KMS-11 (cell line): ENCODE measurements at regions not wholly inside any gene's neighbourhood (a gene's known extent, or its start where the extent isn't known, plus 50 kb on each side); places are given as distances from the start of the nearest gene placed in this dataset.

Experiments
- H2AFZ ChIP-seq: fragments of 200-600 bp; sonication (generic); 2 replicates; pipeline ENCODE4 v1.6.1; 2016; ENCODE audit warnings: antibody characterized with exemption, mixed run types, low read depth
- H3K27ac ChIP-seq: fragments of 200-600 bp; sonication (generic); 2 replicates; pipeline ENCODE4 v1.6.1; 2016; ENCODE audit warnings: mild to moderate bottlenecking, mixed run types
- H3K27me3 ChIP-seq: fragments of 200-600 bp; sonication (generic); 2 replicates; pipeline ENCODE4 v1.6.1; 2017; ENCODE audit warnings: mild to moderate bottlenecking, low read depth, mixed run types, moderate library complexity; ENCODE audit not compliant: insufficient read depth
- H3K36me3 ChIP-seq: fragments of 200-600 bp; sonication (generic); 2 replicates; pipeline ENCODE4 v1.6.1; 2017; ENCODE audit warnings: mild to moderate bottlenecking, mixed run types; ENCODE audit not compliant: insufficient read depth
- H3K4me1 ChIP-seq: fragments of 200-600 bp; sonication (generic); 2 replicates; pipeline ENCODE4 v1.6.1; 2016; ENCODE audit warnings: mild to moderate bottlenecking, low read depth, mixed run types; ENCODE audit not compliant: poor library complexity, severe bottlenecking
- H3K4me2 ChIP-seq: fragments of 200-600 bp; sonication (generic); 2 replicates; pipeline ENCODE4 v1.7.0; 2016; ENCODE audit warnings: mild to moderate bottlenecking, mixed run types
- H3K4me3 ChIP-seq: fragments of 200-600 bp; sonication (generic); IDR thresholded peaks from 2 replicates; pipeline ENCODE4 v1.6.1; 2017; ENCODE audit warnings: low read depth, low read length, mixed read lengths; ENCODE audit not compliant: insufficient read depth
- H3K79me2 ChIP-seq: fragments of 200-600 bp; sonication (generic); 2 replicates; pipeline ENCODE4 v1.6.1; 2016; ENCODE audit warnings: low read depth, mixed run types; ENCODE audit not compliant: insufficient read depth
- H3K9ac ChIP-seq: fragments of 200-600 bp; sonication (generic); 2 replicates; pipeline ENCODE4 v1.6.1; 2016; ENCODE audit warnings: mild to moderate bottlenecking, mixed run types
- H4K20me1 ChIP-seq: fragments of 200-600 bp; sonication (generic); 2 replicates; pipeline ENCODE4 v1.6.1; 2016; ENCODE audit warnings: mild to moderate bottlenecking, mixed run types; ENCODE audit not compliant: insufficient read depth
- CTCF ChIP-seq: fragments of 200-600 bp; sonication (generic); conservative IDR thresholded peaks from 2 replicates; pipeline ENCODE4 v1.6.1; 2017; ENCODE audit warnings: low read depth, mild to moderate bottlenecking, antibody characterized with exemption, low read length, moderate library complexity, mixed read lengths

DNA sequence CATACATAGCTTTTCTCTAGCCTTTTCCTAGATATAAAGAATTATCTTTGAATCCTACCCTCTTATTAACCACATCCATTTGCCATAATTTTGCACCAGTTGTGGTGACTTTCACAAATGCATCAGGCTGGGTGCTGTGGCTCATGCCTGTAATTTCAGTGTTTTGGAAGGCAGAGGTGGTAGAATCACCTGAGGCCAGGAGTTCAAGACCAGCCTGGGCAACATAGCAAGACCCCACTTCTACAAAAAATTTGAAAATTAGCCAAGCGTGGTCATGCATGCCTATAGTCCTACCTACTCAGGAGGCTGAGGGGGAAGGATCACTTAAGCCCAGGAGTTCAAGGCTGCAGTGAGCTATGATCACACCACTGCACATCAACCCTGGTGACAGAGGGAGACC is 672.4 kb upstream of the CHAC2 start:
- TF ChIP-seq CTCF, result no peak
- Histone ChIP-seq H3K27me3 (no peaks in the 10 kb centered on the region), H2AFZ (no peak overlapping the region), H3K4me3 (no peak overlapping the region), H3K27ac (no peak overlapping the region), H3K79me2 (no peaks in the 10 kb centered on the region), H3K9ac (no peak overlapping the region), H3K4me1 (no peaks in the 10 kb centered on the region), H3K36me3 (no peaks in the 10 kb centered on the region), H4K20me1 (no peaks in the 10 kb centered on the region), H3K4me2 (no peak overlapping the region)

GRCh38 chr2:53093355-53093754 is 674.2 kb upstream of the CHAC2 start:
- Histone ChIP-seq H3K79me2 (no peaks in the 10 kb centered on the region), H2AFZ (no peak overlapping the region), H3K4me3 (no peak overlapping the region), H3K4me1 (no peaks in the 10 kb centered on the region), H4K20me1 (no peaks in the 10 kb centered on the region), H3K36me3 (no peaks in the 10 kb centered on the region), H3K9ac (no peak overlapping the region), H3K4me2 (no peak overlapping the region), H3K27ac (no peak overlapping the region), H3K27me3 (no peaks in the 10 kb centered on the region)
- no peak for TF ChIP-seq CTCF

DNA sequence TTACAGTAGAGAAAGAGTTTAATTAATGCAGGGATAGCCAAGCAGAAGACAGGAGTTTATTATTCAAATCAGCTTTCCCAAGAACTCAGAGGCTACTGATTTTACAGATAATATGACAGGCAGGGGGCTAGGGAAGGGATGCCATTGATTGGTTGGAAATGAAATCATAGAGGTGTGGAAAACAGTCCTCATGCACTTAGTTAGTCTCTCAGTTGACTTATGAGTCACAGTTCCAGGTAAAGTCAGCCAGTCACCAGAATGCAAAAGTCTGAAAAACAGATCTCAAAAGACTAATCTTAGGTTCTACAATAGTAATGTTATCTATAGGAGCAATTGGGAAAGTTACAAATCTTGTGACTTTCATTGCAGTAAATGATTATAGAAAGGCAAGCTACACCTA is 676.4 kb upstream of the CHAC2 start:
- H3K4me2 ChIP-seq, result no peak overlapping the region

DNA sequence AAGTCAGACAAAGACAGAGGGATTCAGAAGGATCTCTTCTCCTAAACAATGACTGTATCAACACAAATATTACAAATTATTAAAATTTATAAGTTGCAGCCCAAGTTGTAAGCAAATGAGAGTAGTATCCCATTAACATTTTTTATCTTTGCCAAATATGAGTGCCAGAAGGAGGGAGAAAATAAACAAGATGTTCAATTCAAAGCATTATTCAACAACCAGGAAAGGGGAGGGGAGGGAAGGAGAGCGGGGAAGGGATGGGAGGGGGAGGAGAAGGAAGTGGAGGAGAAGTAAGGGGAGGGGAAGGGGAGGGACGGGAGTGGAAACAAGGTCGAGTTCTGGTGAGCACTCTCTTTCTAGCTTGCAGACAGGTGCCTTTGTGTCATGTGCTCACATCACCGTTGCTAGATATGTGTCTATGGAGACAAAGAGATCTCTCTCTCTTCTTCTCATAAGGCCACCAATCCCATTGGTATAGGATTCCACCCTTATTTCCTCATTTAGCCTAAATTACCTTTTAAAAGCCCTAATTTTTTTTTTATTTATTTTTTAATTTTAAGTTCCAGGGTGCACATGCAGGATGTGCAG is 679.6 kb upstream of the CHAC2 start:
- H3K4me2 ChIP-seq, result no peak overlapping the region
- no peak overlapping the region for H3K4me3 ChIP-seq
- no peaks in the 10 kb centered on the region for H3K36me3 ChIP-seq
- no peaks in the 10 kb centered on the region for H3K79me2 ChIP-seq
- no peaks in the 10 kb centered on the region for H4K20me1 ChIP-seq
- no peak for TF ChIP-seq CTCF
- no peak overlapping the region for H3K27ac ChIP-seq
- no peaks in the 10 kb centered on the region for H3K27me3 ChIP-seq
- no peak overlapping the region for H3K9ac ChIP-seq
- no peak overlapping the region for H2AFZ ChIP-seq
- H3K4me1 ChIP-seq, result no peaks in the 10 kb centered on the region

More for the DNA sequence above, 676.4 kb upstream of the CHAC2 start:
- no peaks in the 10 kb centered on the region for H4K20me1 ChIP-seq
- no peaks in the 10 kb centered on the region for H3K27me3 ChIP-seq
- no peaks in the 10 kb centered on the region for H3K36me3 ChIP-seq
- no peak overlapping the region for H3K9ac ChIP-seq
- no peak overlapping the region for H3K27ac ChIP-seq
- no peak overlapping the region for H2AFZ ChIP-seq
- no peaks in the 10 kb centered on the region for H3K79me2 ChIP-seq
- no peak for TF ChIP-seq CTCF
- H3K4me3 ChIP-seq, result no peak overlapping the region
- H3K4me1 ChIP-seq, result no peaks in the 10 kb centered on the region
